HCT116 (cell line): ENCODE measurements at regions not wholly inside any gene's neighbourhood (a gene's known extent, or its start where the extent isn't known, plus 50 kb on each side); places are given as distances from the start of the nearest gene placed in this dataset.

ENCODE experiments used
- ATAC-seq: fragments of 200-7000 bp; cut with Tn5 transposase; 2 replicates; pipeline ENCODE4 v1.9.1; 2020; ENCODE audit warnings: mild to moderate bottlenecking, moderate library complexity
- BruUV-seq: library from RNA; stranded (reverse); fragments of 400-500 nt; replicated peaks from 2 replicates; lab custom pipeline; 2021; lab: Mats Ljungman, UMichigan
- CTCF ChIA-PET: fragments of 300-600 bp; sonication (Branson Sonifier 250); formaldehyde crosslinking; loops from one replicate; lab custom pipeline; 2021; ENCODE audit warnings: antibody characterized with exemption; lab: Charles Lee
- POLR2A ChIA-PET: fragments of 300-600, 350-600 bp; sonication (Branson Sonifier 250); formaldehyde crosslinking; loops from one replicate; lab custom pipeline; 2021; ENCODE audit warnings: antibody characterized with exemption; lab: Charles Lee
- RAD21 ChIA-PET, 2 experiments: fragments of 300-600 bp; sonication (Branson Sonifier 250); formaldehyde crosslinking; loops; one replicate each; lab custom pipeline; 2023; ENCODE audit warnings: low total read pairs in 2 of 2; ENCODE audit not compliant: uncharacterized antibody in 2 of 2, unreplicated experiment in 2 of 2, low non-redundant PET in 1 of 2; lab: Charles Lee
- DNase-seq: peaks from one replicate; pipeline ENCODE4 v3.0.0-alpha.2; 2010; ENCODE audit warnings: low read depth, low spot score
- H2AFZ ChIP-seq: fragments of 200-600 bp; shearing (Covaris generic), sonication (generic); 2 replicates; pipeline ENCODE4 v1.6.1; 2017; ENCODE audit warnings: low read depth, mixed run types, mixed read lengths, antibody characterized with exemption, low read length; ENCODE audit not compliant: poor library complexity, severe bottlenecking
- H3K27ac ChIP-seq: 2 replicates; pipeline ENCODE4 v1.5.1; 2012; ENCODE audit warnings: low read depth, low read length
- H3K27me3 ChIP-seq: fragments of 200-600 bp; sonication (generic); 2 replicates; pipeline ENCODE4 v1.6.1; 2016; ENCODE audit warnings: mixed run types, low read length, mixed read lengths; ENCODE audit not compliant: insufficient read depth
- H3K36me3 ChIP-seq, 2 experiments: fragments of 200-500 bp in 1 of 2; fragments of 200-600 bp in 1 of 2; sonication (Bioruptor generic) in 1 of 2; sonication (generic) in 1 of 2; 2 replicates each; pipeline versions ENCODE4 v1.5.1 to v1.6.1; 2014 to 2016; ENCODE audit warnings: low read length in 2 of 2, inconsistent platforms in 1 of 2, mixed read lengths in 1 of 2, mixed run types in 1 of 2; ENCODE audit not compliant: insufficient read depth in 2 of 2, control insufficient read depth in 1 of 2
- H3K4me1 ChIP-seq, 2 experiments: fragments of 200-600 bp in 1 of 2; sonication (generic) in 1 of 2; 2 replicates each; pipeline versions ENCODE4 v1.5.1 to v1.6.1; 2012 to 2017; ENCODE audit warnings: low read length in 2 of 2, inconsistent platforms in 1 of 2, mild to moderate bottlenecking in 1 of 2, mixed read lengths in 1 of 2, mixed run types in 1 of 2, moderate library complexity in 1 of 2; ENCODE audit not compliant: insufficient read depth in 2 of 2, control insufficient read depth in 1 of 2
- H3K4me2 ChIP-seq: fragments of 200-600 bp; sonication (generic); 2 replicates; pipeline ENCODE4 v1.6.1; 2017; ENCODE audit warnings: mixed run types, low read length, mixed read lengths
- H3K4me3 ChIP-seq, 2 experiments: fragments of 200-600 bp in 1 of 2; sonication (generic) in 1 of 2; replicated peaks in 1 of 2; 2 replicates each; pipeline ENCODE4 v1.5.1; 2011 to 2016; ENCODE audit warnings: low read length in 2 of 2, control low read depth in 1 of 2, low read depth in 1 of 2, mild to moderate bottlenecking in 1 of 2, mixed read lengths in 1 of 2, mixed run types in 1 of 2
- H3K79me2 ChIP-seq: fragments of 200-600 bp; sonication (generic); 2 replicates; pipeline ENCODE4 v1.6.1; 2017; ENCODE audit warnings: mild to moderate bottlenecking, mixed run types, low read length, moderate library complexity, mixed read lengths; ENCODE audit not compliant: insufficient read depth
- H3K9ac ChIP-seq: fragments of 200-600 bp; sonication (generic); 2 replicates; pipeline ENCODE4 v1.6.1; 2016; ENCODE audit warnings: low read length, mixed read lengths
- H3K9me2 ChIP-seq: fragments of 200-600 bp; sonication (generic), shearing (Covaris generic); 2 replicates; pipeline ENCODE4 v1.6.1; 2017; ENCODE audit warnings: mixed run types, mild to moderate bottlenecking, moderate library complexity; ENCODE audit not compliant: insufficient read depth
- H3K9me3 ChIP-seq, 2 experiments: fragments of 200-500 bp in 1 of 2; fragments of 200-600 bp in 1 of 2; sonication (Bioruptor generic) in 1 of 2; sonication (generic) in 1 of 2; 2 replicates each; pipeline ENCODE4 v1.6.1; 2014 to 2017; ENCODE audit warnings: low read length in 2 of 2, mixed read lengths in 2 of 2, inconsistent platforms in 1 of 2, low read depth in 1 of 2, mild to moderate bottlenecking in 1 of 2, mixed run types in 1 of 2, moderate library complexity in 1 of 2; ENCODE audit not compliant: control insufficient read depth in 1 of 2, insufficient read depth in 1 of 2
- H4K20me1 ChIP-seq: fragments of 200-600 bp; sonication (generic), shearing (Covaris generic); 2 replicates; pipeline ENCODE4 v1.6.1; 2017; ENCODE audit warnings: mixed run types, mild to moderate bottlenecking, moderate library complexity; ENCODE audit not compliant: insufficient read depth
- CBX3 ChIP-seq: IDR thresholded peaks from 2 replicates; pipeline ENCODE4 v1.6.1; 2012; ENCODE audit warnings: low read depth
- EGR1 ChIP-seq: IDR thresholded peaks from 2 replicates; pipeline ENCODE4 v1.6.1; 2012; ENCODE audit warnings: low read depth
- FOSL1 ChIP-seq: IDR thresholded peaks from 2 replicates; pipeline ENCODE4 v1.6.1; 2012; ENCODE audit warnings: low read depth
- JUND ChIP-seq: IDR thresholded peaks from 2 replicates; pipeline ENCODE4 v1.6.1; 2012
- POLR2A ChIP-seq: IDR thresholded peaks from 2 replicates; pipeline ENCODE4 v1.7.0; 2011; ENCODE audit warnings: borderline replicate concordance; ENCODE audit not compliant: insufficient read depth, insufficient read length; ENCODE audit errors: extremely low read depth
- RAD21 ChIP-seq: IDR thresholded peaks from 2 replicates; pipeline ENCODE4 v1.6.1; 2012; ENCODE audit warnings: low read depth, mild to moderate bottlenecking
- SP1 ChIP-seq: IDR thresholded peaks from 2 replicates; pipeline ENCODE4 v1.6.1; 2012; ENCODE audit warnings: low read depth
- TCF7L2 ChIP-seq: IDR thresholded peaks from 2 replicates; pipeline ENCODE4 v1.7.0; 2011; ENCODE audit warnings: borderline replicate concordance, inconsistent platforms; ENCODE audit not compliant: insufficient read depth, insufficient read length; ENCODE audit errors: extremely low read depth
- YY1 ChIP-seq: IDR thresholded peaks from 2 replicates; pipeline ENCODE4 v1.6.1; 2011; ENCODE audit warnings: low read length, low read depth, moderate library complexity, mild to moderate bottlenecking; ENCODE audit not compliant: insufficient replicate concordance; ENCODE audit errors: extremely low read depth
- ZNF274 ChIP-seq: fragments of 200-500 bp; sonication (Bioruptor generic); IDR thresholded peaks from 2 replicates; pipeline ENCODE4 v1.6.1; 2014; ENCODE audit warnings: mild to moderate bottlenecking, low read depth, low read length, inconsistent platforms
- intact Hi-C: fragments of 100-400 bp; cut with micrococcal nuclease; formaldehyde crosslinking; loops from 2 replicates; pipeline ENCODE4 v1.10.0; 2022
- TF ChIP-seq, protein P1 (sequence below), 3 experiments: fragments of 200-600 bp in 1 of 3; sonication (generic) in 1 of 3; IDR thresholded peaks in 2 of 3; conservative IDR thresholded peaks in 1 of 3; 2 replicates each; pipeline ENCODE4 v1.5.1; 2012 to 2017; ENCODE audit warnings: low read depth in 2 of 3, low read length in 2 of 3, antibody characterized with exemption in 1 of 3, borderline replicate concordance in 1 of 3, control low read depth in 1 of 3, mild to moderate bottlenecking in 1 of 3, mixed read lengths in 1 of 3, mixed run types in 1 of 3, moderate library complexity in 1 of 3; ENCODE audit not compliant: insufficient read depth in 1 of 3
- TF ChIP-seq, protein P2 (sequence below): IDR thresholded peaks from 2 replicates; pipeline ENCODE4 v1.6.1; 2012
- TF ChIP-seq, protein P3 (sequence below): IDR thresholded peaks from 2 replicates; pipeline ENCODE4 v1.6.1; 2012

DNA sequence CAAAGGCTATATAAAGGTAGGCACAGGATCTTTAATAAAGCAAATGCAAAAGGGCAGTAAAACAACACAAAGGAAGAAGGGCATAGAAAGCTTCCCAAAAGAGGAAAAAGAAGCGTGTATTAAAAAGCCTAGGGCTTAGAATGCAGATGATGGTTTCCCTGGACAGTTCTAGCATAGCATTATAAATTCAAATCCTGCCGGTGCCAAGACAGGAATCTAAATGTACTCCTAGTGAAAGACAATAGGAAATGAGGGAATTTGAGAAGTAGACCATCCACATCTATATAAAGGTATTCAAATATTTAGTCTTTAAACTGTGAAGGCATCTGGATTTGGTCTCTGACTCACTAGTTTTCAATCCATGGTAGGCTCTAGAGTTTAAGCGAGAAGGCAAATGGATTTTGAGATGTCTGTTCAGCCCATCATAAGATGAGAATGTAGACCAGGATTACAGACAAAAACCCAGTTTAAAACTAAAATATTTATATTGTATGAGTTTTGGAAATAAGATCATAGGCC is 431.8 kb downstream of the TBL1XR1 start:
- no TSS peak for BruUV-seq
- no peaks in the 10 kb centered on the region for H4K20me1 ChIP-seq
- no peak overlapping the region for H3K27ac ChIP-seq
- ChIA-PET RAD21 (no interaction called here), POLR2A (no interaction called here), CTCF (no interaction called here)
- ATAC-seq (no peak), DNase-seq (no peak)
- no peaks in the 10 kb centered on the region for H3K9me2 ChIP-seq
- H3K36me3 ChIP-seq, result no peaks in the 10 kb centered on the region
- no peak overlapping the region for H3K9ac ChIP-seq
- H3K79me2 ChIP-seq, result no peaks in the 10 kb centered on the region
- H3K4me1 ChIP-seq, result peaks cover 0 to 17% of the 10 kb centered on the region in 2 experiments; a peak in 2 of 4 replicates
- no peak overlapping the region for H3K4me2 ChIP-seq
- intact Hi-C loops, result no loop called here
- H2AFZ ChIP-seq, result no peak overlapping the region
- TF ChIP-seq FOSL1 (no peak), ZNF274 (no peak), JUND (no peak), POLR2A (no peak), CBX3 (no peak), YY1 (no peak), RAD21 (no peak), SP1 (no peak), EGR1 (no peak), TCF7L2 (no peak)
- TF ChIP-seq, protein P1, sequence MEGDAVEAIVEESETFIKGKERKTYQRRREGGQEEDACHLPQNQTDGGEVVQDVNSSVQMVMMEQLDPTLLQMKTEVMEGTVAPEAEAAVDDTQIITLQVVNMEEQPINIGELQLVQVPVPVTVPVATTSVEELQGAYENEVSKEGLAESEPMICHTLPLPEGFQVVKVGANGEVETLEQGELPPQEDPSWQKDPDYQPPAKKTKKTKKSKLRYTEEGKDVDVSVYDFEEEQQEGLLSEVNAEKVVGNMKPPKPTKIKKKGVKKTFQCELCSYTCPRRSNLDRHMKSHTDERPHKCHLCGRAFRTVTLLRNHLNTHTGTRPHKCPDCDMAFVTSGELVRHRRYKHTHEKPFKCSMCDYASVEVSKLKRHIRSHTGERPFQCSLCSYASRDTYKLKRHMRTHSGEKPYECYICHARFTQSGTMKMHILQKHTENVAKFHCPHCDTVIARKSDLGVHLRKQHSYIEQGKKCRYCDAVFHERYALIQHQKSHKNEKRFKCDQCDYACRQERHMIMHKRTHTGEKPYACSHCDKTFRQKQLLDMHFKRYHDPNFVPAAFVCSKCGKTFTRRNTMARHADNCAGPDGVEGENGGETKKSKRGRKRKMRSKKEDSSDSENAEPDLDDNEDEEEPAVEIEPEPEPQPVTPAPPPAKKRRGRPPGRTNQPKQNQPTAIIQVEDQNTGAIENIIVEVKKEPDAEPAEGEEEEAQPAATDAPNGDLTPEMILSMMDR (IDR thresholded peaks at IDR 0.05 in 2 of 3, conservative IDR thresholded peaks at IDR 0.05 in 1 of 3; ENCODE audit: borderline replicate concordance in 1 of 3, insufficient read depth in 1 of 3, low read depth in 2 of 3, low read length in 2 of 3), result no peak
- TF ChIP-seq, protein P2, sequence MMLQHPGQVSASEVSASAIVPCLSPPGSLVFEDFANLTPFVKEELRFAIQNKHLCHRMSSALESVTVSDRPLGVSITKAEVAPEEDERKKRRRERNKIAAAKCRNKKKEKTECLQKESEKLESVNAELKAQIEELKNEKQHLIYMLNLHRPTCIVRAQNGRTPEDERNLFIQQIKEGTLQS, result no peak
- TF ChIP-seq, protein P3, sequence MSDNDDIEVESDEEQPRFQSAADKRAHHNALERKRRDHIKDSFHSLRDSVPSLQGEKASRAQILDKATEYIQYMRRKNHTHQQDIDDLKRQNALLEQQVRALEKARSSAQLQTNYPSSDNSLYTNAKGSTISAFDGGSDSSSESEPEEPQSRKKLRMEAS, result no peak
- H3K9me3 ChIP-seq, result no peaks in the 10 kb centered on the region
- no peak overlapping the region for H3K4me3 ChIP-seq
- no peaks in the 10 kb centered on the region for H3K27me3 ChIP-seq
